Tibial artery (tissue), 4 donors: ENCODE measurements at regions not wholly inside any gene's neighbourhood (a gene's known extent, or its start where the extent isn't known, plus 50 kb on each side); places are given as distances from the start of the nearest gene placed in this dataset.
"Not testable (repeated sequence)": the region's sequence is repeated elsewhere in the genome, so short reads cannot be mapped to it uniquely, and the experiment has no call there.

Experiments used
- DNase-seq, 2 donors: peaks; one replicate each; pipeline ENCODE4 v3.0.0-alpha.2; 2019
- H3K27ac ChIP-seq, 2 donors: fragments of 200-600 bp; sonication (generic) in 1 of 2; 1 replicate in 1 of 2; 2 replicates in 1 of 2; pipeline ENCODE4 v1.5.1; 2018 to 2019; ENCODE audit warnings: mild to moderate bottlenecking in 1 of 2
- H3K27me3 ChIP-seq, 2 donors: fragments of 200-600 bp; sonication (generic) in 1 of 2; one replicate each; pipeline versions ENCODE4 v1.5.1 to v1.6.0; 2016 to 2019
- H3K36me3 ChIP-seq, 3 donors: fragments of 200-600 bp; sonication (generic) in 2 of 3; one replicate each; pipeline ENCODE4 v1.5.1; 2016 to 2019; ENCODE audit warnings: mild to moderate bottlenecking in 2 of 3
- H3K4me1 ChIP-seq, 4 donors: fragments of 200-600 bp; sonication (generic) in 2 of 4; 1 replicate in 3 of 4; 2 replicates in 1 of 4; pipeline ENCODE4 v1.5.1; 2016 to 2019
- H3K4me3 ChIP-seq, 2 donors: fragments of 200-600 bp; sonication (generic) in 1 of 2; 1 replicate in 1 of 2; 2 replicates in 1 of 2; pipeline ENCODE4 v1.5.1; 2018 to 2019; ENCODE audit warnings: mild to moderate bottlenecking in 2 of 2
- H3K9me3 ChIP-seq, 3 donors: fragments of 200-600 bp; sonication (generic) in 1 of 3; one replicate each; pipeline ENCODE4 v1.5.1; 2016 to 2019
- CTCF ChIP-seq, 2 experiments: fragments of 200-600 bp in 1 of 2; fragments of 450-650 bp in 1 of 2; IDR thresholded peaks; one replicate each; pipeline ENCODE4 v1.5.1; 2017 to 2019; ENCODE audit warnings: antibody characterized with exemption in 2 of 2, mild to moderate bottlenecking in 1 of 2, moderate library complexity in 1 of 2
- intact Hi-C: fragments of 100-400 bp; cut with DNase I; formaldehyde crosslinking; loops from one replicate; pipeline ENCODE4 v1.15.0; 2023; ENCODE audit warnings: low total_unique reads

GRCh38 chr17:52648995-52649394 is 490.5 kb upstream of the CA10 start:
- Histone ChIP-seq H3K36me3 (no peaks in the 10 kb centered on the region), H3K9me3 (no peaks in the 10 kb centered on the region), H3K27ac (no peak overlapping the region), H3K27me3 (no peaks in the 10 kb centered on the region), H3K4me3 (no peak overlapping the region), H3K4me1 (no peaks in the 10 kb centered on the region)
- TF ChIP-seq CTCF (IDR thresholded peaks at IDR 0.05), result no peak
- intact Hi-C loops, result no loop called here
- no peak for DNase-seq

- H3K4me3 ChIP-seq, result no peak overlapping the region
- intact Hi-C loops, result no loop called here
- H3K4me1 ChIP-seq, result no peaks in the 10 kb centered on the region
- no peak for DNase-seq
- no peaks in the 10 kb centered on the region for H3K36me3 ChIP-seq
- no peak for TF ChIP-seq CTCF (IDR thresholded peaks at IDR 0.05)
- H3K27me3 ChIP-seq, result no peaks in the 10 kb centered on the region
- no peak overlapping the region for H3K27ac ChIP-seq
- H3K9me3 ChIP-seq, result no peaks in the 10 kb centered on the region
Observed at GRCh38 chr17:52647411-52647810, 488.9 kb upstream of the CA10 start.

DNA sequence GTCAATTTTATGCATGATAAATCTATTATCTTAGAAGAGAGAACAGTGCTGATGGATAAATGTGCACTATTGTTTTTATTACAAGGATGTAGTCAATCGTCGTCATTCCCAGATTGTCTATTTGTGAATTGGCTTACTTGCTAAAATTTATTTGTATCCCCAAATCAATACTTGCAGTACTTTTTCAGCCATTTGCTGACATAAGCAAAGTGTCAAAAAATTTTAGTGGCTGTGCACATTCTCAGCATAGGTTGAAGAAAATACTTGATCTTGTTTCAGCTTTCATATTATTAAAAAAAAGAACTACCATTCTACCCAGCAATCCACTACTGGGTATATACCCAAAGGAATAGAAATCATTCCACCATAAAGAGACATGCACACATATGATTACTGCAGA is 477.9 kb upstream of the CA10 start:
- no peak overlapping the region for H3K27ac ChIP-seq
- no peaks in the 10 kb centered on the region for H3K9me3 ChIP-seq
- H3K4me1 ChIP-seq, result no peaks in the 10 kb centered on the region
- no peak for TF ChIP-seq CTCF (IDR thresholded peaks at IDR 0.05)
- no peak overlapping the region for H3K4me3 ChIP-seq
- no peaks in the 10 kb centered on the region for H3K36me3 ChIP-seq
- intact Hi-C loops, result no loop called here
- no peaks in the 10 kb centered on the region for H3K27me3 ChIP-seq
- no peak for DNase-seq

- no peak for DNase-seq
- Histone ChIP-seq H3K36me3 (no peaks in the 10 kb centered on the region), H3K27me3 (no peaks in the 10 kb centered on the region), H3K9me3 (no peaks in the 10 kb centered on the region), H3K4me1 (no peaks in the 10 kb centered on the region), H3K27ac (no peak overlapping the region), H3K4me3 (no peak overlapping the region)
- no peak for TF ChIP-seq CTCF (IDR thresholded peaks at IDR 0.05)
- intact Hi-C loops, result no loop called here
Observed at GRCh38 chr17:52606590-52606989, 448.1 kb upstream of the CA10 start.

- Histone ChIP-seq H3K4me1 (no peaks in the 10 kb centered on the region), H3K9me3 (no peaks in the 10 kb centered on the region), H3K27me3 (no peaks in the 10 kb centered on the region), H3K4me3 (no peak overlapping the region), H3K36me3 (no peaks in the 10 kb centered on the region), H3K27ac (no peak overlapping the region)
- intact Hi-C loops, result no loop called here
- TF ChIP-seq CTCF (IDR thresholded peaks at IDR 0.05), result no peak
- no peak for DNase-seq
Observed at GRCh38 chr17:52606098-52606497, 447.6 kb upstream of the CA10 start.

DNA sequence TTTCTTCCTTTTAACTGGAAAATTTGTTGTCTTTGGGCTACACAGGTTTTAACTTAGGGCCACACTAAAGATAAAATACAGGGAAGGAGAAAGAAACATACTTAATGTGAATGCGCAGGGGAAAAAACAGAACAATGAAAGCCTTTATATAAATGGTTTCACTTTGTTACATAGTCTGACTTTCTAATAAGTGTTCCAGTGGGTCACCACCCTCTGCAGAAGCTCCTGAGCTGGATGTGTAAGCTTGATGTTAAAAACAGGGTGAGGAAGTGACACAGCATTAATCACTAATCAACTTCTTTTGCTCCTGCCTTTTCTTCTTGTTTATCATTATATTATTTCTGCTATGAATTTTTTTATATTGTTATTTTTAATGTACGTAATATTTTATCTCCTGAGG is 445.6 kb upstream of the CA10 start:
- intact Hi-C loops, result no loop called here
- DNase-seq, result no peak
- Histone ChIP-seq H3K9me3 (no peaks in the 10 kb centered on the region), H3K4me1 (no peaks in the 10 kb centered on the region), H3K27ac (no peak overlapping the region), H3K36me3 (no peaks in the 10 kb centered on the region), H3K27me3 (no peaks in the 10 kb centered on the region), H3K4me3 (no peak overlapping the region)
- no peak for TF ChIP-seq CTCF (IDR thresholded peaks at IDR 0.05)

DNA sequence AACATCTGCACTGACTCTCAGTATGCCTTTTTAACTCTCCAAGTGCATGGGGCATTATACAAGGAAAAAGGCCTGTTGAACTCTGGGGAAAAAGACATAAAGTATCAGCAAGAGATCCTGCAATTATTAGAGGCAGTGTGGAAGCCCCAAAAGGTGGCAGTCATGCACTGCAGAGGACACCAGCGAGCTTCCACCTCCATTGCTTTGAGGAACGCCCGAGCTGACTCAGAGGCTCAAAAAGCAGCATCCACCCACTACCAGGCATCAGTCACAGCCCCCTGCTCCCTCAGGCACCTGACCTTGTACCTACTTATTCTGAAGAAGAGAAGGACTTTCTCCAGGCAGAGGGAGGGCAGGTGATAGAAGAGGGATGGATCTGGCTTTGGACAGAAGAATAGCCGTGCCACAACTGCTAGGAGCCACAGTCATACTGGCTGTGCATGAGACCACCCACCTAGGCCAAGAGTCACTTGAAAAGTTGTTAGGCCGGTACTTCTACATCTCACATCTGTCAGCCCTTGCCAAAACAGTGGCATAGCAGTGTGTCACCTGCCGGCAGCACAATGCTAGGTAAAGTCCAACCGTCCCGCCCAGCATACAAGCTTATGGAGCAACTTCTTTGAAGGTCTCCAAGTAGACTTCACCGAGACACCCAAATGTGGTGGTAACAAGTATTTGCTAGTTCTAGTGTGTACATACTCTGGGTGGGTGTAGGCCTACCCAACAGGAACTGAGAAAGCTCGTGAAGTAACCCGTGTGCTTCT is 439.1 kb upstream of the CA10 start:
- H3K4me1 ChIP-seq, H3K9me3 ChIP-seq, intact Hi-C loops, H3K36me3 ChIP-seq, DNase-seq, H3K27me3 ChIP-seq, H3K27ac ChIP-seq, H3K4me3 ChIP-seq: not testable (repeated sequence)
